CD4-positive, alpha-beta memory T cell (primary cell): ENCODE measurements at regions not wholly inside any gene's neighbourhood (a gene's known extent, or its start where the extent isn't known, plus 50 kb on each side); places are given as distances from the start of the nearest gene placed in this dataset.

Source experiments
- CTCF ChIA-PET: fragments of 350-600 bp; sonication (Branson Sonifier 250); formaldehyde crosslinking; loops from one replicate; lab custom pipeline; 2021; ENCODE audit warnings: inconsistent platforms; ENCODE audit not compliant: partially characterized antibody; lab: Charles Lee
- POLR2A ChIA-PET: fragments of 350-600 bp; sonication (Branson Sonifier 250); formaldehyde crosslinking; loops from one replicate; lab custom pipeline; 2021; ENCODE audit not compliant: partially characterized antibody; lab: Charles Lee
- DNase-seq, 5 donors: peaks; one replicate each; pipeline versions ENCODE4 v3.0.0 to v3.0.0-alpha.2; 2020 to 2022; ENCODE audit warnings: mixed read lengths in 1 of 5
- H3K27ac ChIP-seq: one replicate; pipeline ENCODE4 v1.7.0; 2013; ENCODE audit warnings: low read depth, low read length
- H3K27me3 ChIP-seq: 2 replicates; pipeline ENCODE4 v1.7.0; 2013; ENCODE audit warnings: mild to moderate bottlenecking, low read length, moderate library complexity; ENCODE audit not compliant: insufficient read depth
- H3K36me3 ChIP-seq: 2 replicates; pipeline ENCODE4 v1.7.0; 2013; ENCODE audit warnings: mild to moderate bottlenecking, low read length, moderate library complexity; ENCODE audit not compliant: insufficient read depth
- H3K4me1 ChIP-seq: 2 replicates; pipeline ENCODE4 v1.7.0; 2013; ENCODE audit warnings: mild to moderate bottlenecking, low read length, moderate library complexity; ENCODE audit not compliant: insufficient read depth
- H3K4me3 ChIP-seq, 2 donors: one replicate each; pipeline ENCODE4 v1.7.0; 2013; ENCODE audit warnings: low read length in 2 of 2, mild to moderate bottlenecking in 1 of 2
- H3K9me3 ChIP-seq, 2 donors: one replicate each; pipeline ENCODE4 v1.7.0; 2013; ENCODE audit warnings: low read length in 2 of 2, control low read depth in 1 of 2; ENCODE audit not compliant: control insufficient read depth in 1 of 2
- H3K27ac Mint-ChIP-seq, 7 donors: one replicate each; pipeline ENCODE4 v1.8.0; 2020 to 2021; ENCODE audit warnings: mixed read lengths in 7 of 7, mild to moderate bottlenecking in 6 of 7, inconsistent platforms in 3 of 7, moderate library complexity in 3 of 7
- H3K27me3 Mint-ChIP-seq, 2 donors: one replicate each; pipeline ENCODE4 v1.8.0; 2020 to 2021; ENCODE audit warnings: mixed read lengths in 2 of 2
- H3K36me3 Mint-ChIP-seq, 2 donors: one replicate each; pipeline ENCODE4 v1.8.0; 2020 to 2021; ENCODE audit warnings: mixed read lengths in 2 of 2, inconsistent platforms in 1 of 2, mild to moderate bottlenecking in 1 of 2
- H3K4me1 Mint-ChIP-seq, 4 donors: one replicate each; pipeline ENCODE4 v1.8.0; 2020 to 2021; ENCODE audit warnings: mixed read lengths in 4 of 4, mild to moderate bottlenecking in 1 of 4
- H3K4me3 Mint-ChIP-seq, 8 donors: one replicate each; pipeline ENCODE4 v1.8.0; 2020 to 2021; ENCODE audit warnings: mixed read lengths in 8 of 8, mild to moderate bottlenecking in 7 of 8, moderate library complexity in 6 of 8, inconsistent platforms in 3 of 8
- H3K9me3 Mint-ChIP-seq, 8 donors: one replicate each; pipeline ENCODE4 v1.8.0; 2020 to 2021; ENCODE audit warnings: mixed read lengths in 8 of 8, mild to moderate bottlenecking in 5 of 8, inconsistent platforms in 3 of 8, moderate library complexity in 1 of 8
- intact Hi-C: fragments of 100-400 bp; cut with micrococcal nuclease; formaldehyde crosslinking; loops from one replicate; pipeline ENCODE4 v1.15.1; 2023

DNA sequence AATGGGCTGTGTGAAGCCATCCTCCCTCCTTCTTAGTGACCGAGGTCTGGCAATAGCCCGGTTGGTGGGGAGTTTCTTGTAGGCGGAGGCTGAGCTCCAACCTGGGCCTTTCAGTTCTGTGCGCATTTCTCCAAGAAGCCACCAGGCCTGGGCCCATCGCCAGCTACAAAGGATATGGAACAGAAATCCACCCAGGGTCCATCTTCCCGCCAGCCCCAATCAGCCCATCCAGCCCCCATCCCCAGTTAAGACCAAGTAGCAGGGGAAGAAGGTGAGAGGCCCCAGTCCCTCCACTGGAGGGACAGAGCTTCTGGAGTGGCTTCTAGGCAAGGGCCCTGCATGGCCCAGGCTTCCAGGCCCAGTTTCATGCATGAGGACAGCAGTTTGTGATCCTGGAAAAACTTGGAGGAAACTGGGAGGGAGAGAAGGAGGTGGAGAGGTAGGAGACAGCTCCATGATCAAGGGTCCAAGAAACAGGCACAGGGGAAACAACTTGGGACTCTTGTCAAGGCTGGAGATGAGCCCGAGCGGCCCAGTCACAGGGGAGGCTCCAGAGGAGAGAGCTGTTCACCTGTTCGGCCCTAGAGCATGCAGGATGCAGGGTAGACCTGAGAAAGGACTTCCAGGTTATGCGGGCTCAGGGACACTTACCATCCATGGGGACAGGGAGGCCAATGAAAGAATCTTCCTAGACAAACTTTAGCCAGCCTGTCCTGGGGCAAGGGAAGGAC is 261.2 kb downstream of the PTPRU start:
- Histone ChIP-seq H3K4me3 (no peak overlapping the region), H3K9me3 (no peaks in the 10 kb centered on the region), H3K27ac (no peak overlapping the region), H3K36me3 (no peaks in the 10 kb centered on the region), H3K4me1 (no peaks in the 10 kb centered on the region), H3K27me3 (no peaks in the 10 kb centered on the region)
- H3K27ac Mint-ChIP-seq, result no peak overlapping the region
- H3K4me1 Mint-ChIP-seq, result no peaks in the 10 kb centered on the region
- intact Hi-C loops, result no loop called here
- no peaks in the 10 kb centered on the region for H3K36me3 Mint-ChIP-seq
- peaks cover 2 to 28% (median 17%) of the 10 kb centered on the region in 8 donors for H3K9me3 Mint-ChIP-seq
- POLR2A ChIA-PET, result interaction anchor here (0.6 kb wide), 1 partner anchor 1421 kb away, joined by 3 read pairs; no protein-coding TSS in a partner anchor
- H3K27me3 Mint-ChIP-seq, result peaks cover 14 to 27% of the 10 kb centered on the region in 2 donors
- CTCF ChIA-PET, result no interaction called here
- H3K4me3 Mint-ChIP-seq, result no peak overlapping the region
- DNase-seq, result no peak

DNA sequence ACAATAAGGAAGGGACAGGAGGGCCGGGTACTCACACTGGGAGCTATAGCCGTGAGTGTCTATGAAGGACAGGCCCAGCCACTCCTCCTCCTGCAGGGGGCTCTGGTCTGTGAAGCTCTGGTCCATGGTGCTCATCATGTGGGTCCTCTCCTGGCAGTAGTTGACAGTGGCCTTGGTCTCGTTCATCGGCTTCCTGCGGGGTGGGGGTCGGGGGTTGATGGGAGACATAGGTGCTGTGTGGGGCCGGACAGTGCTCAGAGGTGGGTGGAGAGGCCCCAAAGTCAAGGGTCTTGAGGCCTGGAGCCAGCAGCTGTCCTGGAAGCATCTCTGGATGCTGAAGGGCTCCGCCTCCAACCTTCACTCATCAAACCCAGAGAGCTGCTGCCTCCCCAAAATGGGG is 260.4 kb downstream of the PTPRU start:
- Mint-ChIP-seq H3K4me3 (no peak overlapping the region), H3K27ac (no peak overlapping the region), H3K4me1 (no peaks in the 10 kb centered on the region), H3K9me3 (peaks cover 2 to 28% (median 17%) of the 10 kb centered on the region in 8 donors), H3K27me3 (peaks cover 14 to 27% of the 10 kb centered on the region in 2 donors), H3K36me3 (no peaks in the 10 kb centered on the region)
- H3K27ac ChIP-seq, result no peak overlapping the region
- no peak overlapping the region for H3K4me3 ChIP-seq
- DNase-seq, result no peak
- no peaks in the 10 kb centered on the region for H3K27me3 ChIP-seq
- H3K36me3 ChIP-seq, result no peaks in the 10 kb centered on the region
- ChIA-PET CTCF (no interaction called here), POLR2A (no interaction called here)
- H3K9me3 ChIP-seq, result no peaks in the 10 kb centered on the region
- intact Hi-C loops, result no loop called here
- no peaks in the 10 kb centered on the region for H3K4me1 ChIP-seq

DNA sequence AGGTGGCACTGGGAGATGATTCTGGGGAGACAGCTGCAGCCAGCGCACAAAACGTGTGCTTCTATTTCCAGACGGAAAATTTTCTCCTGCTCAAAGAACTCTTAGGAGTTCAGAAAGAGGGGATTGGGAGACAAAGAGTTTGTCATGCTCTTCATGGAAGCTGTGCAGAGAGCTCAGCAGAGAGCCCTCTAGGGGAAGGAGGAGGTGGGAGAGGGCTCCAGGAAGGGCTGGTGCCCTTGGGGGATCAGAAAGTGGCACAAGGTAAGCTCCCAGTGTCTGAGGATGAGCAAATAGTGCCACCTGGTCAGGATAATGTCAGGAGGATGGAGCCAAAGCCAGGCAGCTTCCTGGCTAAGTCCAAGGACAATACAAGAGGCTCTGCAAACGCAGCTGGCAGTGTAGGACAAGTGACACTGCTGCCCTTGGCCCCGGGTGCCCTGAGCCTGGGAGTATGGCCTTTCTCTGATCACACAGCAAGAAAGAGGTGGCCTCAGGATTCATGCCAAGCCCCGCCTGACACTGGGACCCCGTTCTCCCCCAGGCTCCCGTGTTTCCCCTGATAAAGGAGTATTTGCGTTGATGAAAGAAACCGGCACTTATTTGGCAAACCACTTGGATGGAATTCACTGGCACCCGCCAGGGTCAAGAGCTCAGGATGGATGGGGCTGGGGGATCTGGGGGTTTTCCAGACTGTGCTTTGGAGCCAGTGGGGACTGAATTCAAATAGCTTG is 254.0 kb downstream of the PTPRU start:
- Histone ChIP-seq H3K9me3 (no peaks in the 10 kb centered on the region), H3K4me1 (no peaks in the 10 kb centered on the region), H3K27ac (no peak overlapping the region), H3K4me3 (no peak overlapping the region), H3K27me3 (no peaks in the 10 kb centered on the region), H3K36me3 (no peaks in the 10 kb centered on the region)
- peaks cover 8 to 16% of the 10 kb centered on the region in 2 donors for H3K27me3 Mint-ChIP-seq
- DNase-seq, result no peak
- no peaks in the 10 kb centered on the region for H3K4me1 Mint-ChIP-seq
- CTCF ChIA-PET, result no interaction called here
- POLR2A ChIA-PET, result no interaction called here
- intact Hi-C loops, result no loop called here
- peaks cover 2 to 8% (median 4%) of the 10 kb centered on the region in 8 donors for H3K9me3 Mint-ChIP-seq
- H3K36me3 Mint-ChIP-seq, result no peaks in the 10 kb centered on the region
- no peak overlapping the region for H3K27ac Mint-ChIP-seq
- H3K4me3 Mint-ChIP-seq, result no peak overlapping the region

DNA sequence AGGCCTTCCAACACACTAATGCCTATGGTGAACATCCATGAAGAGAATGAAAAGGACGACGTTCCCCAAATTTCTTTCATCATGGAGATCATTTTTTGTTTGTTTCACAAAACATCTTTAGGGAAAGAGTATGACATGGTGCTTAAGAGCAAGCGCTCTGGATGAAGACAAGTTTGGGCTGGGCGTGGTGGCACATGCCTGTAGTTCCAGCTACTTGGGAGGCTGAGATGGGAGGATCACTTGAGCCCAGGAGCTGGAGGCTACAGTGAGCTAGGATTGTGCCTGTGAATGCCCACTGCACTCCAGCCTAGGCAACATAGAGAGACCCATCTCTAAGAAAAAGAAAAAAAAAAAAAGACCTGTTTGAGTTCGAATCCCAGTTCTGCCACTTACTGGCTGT is 253.1 kb downstream of the PTPRU start:
- no peak overlapping the region for H3K4me3 ChIP-seq
- CTCF ChIA-PET, result no interaction called here
- H3K27ac ChIP-seq, result no peak overlapping the region
- H3K36me3 Mint-ChIP-seq, result no peaks in the 10 kb centered on the region
- H3K27me3 Mint-ChIP-seq, result peaks cover 8 to 16% of the 10 kb centered on the region in 2 donors
- H3K4me3 Mint-ChIP-seq, result no peak overlapping the region
- H3K4me1 ChIP-seq, result no peaks in the 10 kb centered on the region
- DNase-seq, result no peak
- H3K36me3 ChIP-seq, result no peaks in the 10 kb centered on the region
- intact Hi-C loops, result no loop called here
- POLR2A ChIA-PET, result no interaction called here
- H3K27me3 ChIP-seq, result no peaks in the 10 kb centered on the region
- H3K4me1 Mint-ChIP-seq, result no peaks in the 10 kb centered on the region
- H3K9me3 ChIP-seq, result no peaks in the 10 kb centered on the region
- peaks cover 0 to 3% (median under 1%) of the 10 kb centered on the region in 8 donors for H3K9me3 Mint-ChIP-seq
- H3K27ac Mint-ChIP-seq, result no peak overlapping the region

GRCh38 chr1:29488794-29489311 is 252.5 kb downstream of the PTPRU start:
- intact Hi-C loops, result no loop called here
- Histone ChIP-seq H3K4me1 (no peaks in the 10 kb centered on the region), H3K27me3 (no peaks in the 10 kb centered on the region), H3K4me3 (no peak overlapping the region), H3K27ac (no peak overlapping the region), H3K36me3 (no peaks in the 10 kb centered on the region), H3K9me3 (no peaks in the 10 kb centered on the region)
- Mint-ChIP-seq H3K36me3 (no peaks in the 10 kb centered on the region), H3K4me1 (no peaks in the 10 kb centered on the region), H3K27me3 (peaks cover 9 to 17% of the 10 kb centered on the region in 2 donors), H3K9me3 (peaks cover 0 to 3% (median 0%) of the 10 kb centered on the region in 8 donors), H3K4me3 (no peak overlapping the region), H3K27ac (no peak overlapping the region)
- ChIA-PET CTCF (no interaction called here), POLR2A (no interaction called here)
- no peak for DNase-seq

DNA sequence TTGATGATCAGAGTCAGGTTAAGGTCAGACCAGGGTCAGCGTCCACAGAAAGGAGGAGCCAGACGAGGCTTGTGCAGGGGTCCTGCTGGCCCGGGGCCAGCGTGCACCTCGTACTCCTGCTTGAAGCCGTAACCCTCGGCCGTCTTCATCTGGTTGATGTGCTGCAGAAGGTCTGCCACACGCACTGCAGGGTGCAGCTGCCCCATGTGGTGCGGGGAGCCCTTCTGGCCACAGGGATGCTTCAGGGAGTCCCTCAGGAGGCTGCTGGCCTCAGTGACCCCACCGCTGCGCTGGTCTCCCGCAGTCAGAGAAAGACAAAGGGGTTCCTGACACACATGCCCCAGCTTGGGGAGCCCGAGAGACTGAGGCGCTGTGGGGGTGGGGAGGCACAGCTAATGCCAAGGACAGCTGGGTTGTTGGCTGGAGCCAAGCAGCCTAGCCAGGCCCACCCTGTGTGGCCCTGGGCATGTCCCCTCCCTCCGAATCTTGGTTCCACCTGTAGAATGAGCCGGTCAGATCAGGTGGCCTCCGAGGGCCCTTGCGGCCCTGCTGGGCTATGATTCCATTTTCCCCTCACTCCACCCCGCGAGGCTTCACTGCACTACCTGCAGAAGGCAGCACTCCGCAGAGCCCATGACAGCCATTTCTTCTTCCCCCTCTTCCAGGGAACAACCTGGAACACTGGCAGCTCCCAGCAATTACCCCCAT is 251.9 kb downstream of the PTPRU start:
- Mint-ChIP-seq H3K27me3 (peaks cover 7 to 17% of the 10 kb centered on the region in 2 donors), H3K36me3 (no peaks in the 10 kb centered on the region), H3K4me1 (no peaks in the 10 kb centered on the region), H3K9me3 (peaks cover 0 to 3% (median 0%) of the 10 kb centered on the region in 8 donors), H3K27ac (no peak overlapping the region), H3K4me3 (no peak overlapping the region)
- Histone ChIP-seq H3K9me3 (no peaks in the 10 kb centered on the region), H3K4me3 (no peak overlapping the region), H3K36me3 (no peaks in the 10 kb centered on the region), H3K4me1 (no peaks in the 10 kb centered on the region), H3K27ac (no peak overlapping the region), H3K27me3 (no peaks in the 10 kb centered on the region)
- no peak for DNase-seq
- ChIA-PET CTCF (no interaction called here), POLR2A (no interaction called here)
- intact Hi-C loops, result no loop called here

GRCh38 chr1:29487291-29487690 is 251.0 kb downstream of the PTPRU start:
- Histone ChIP-seq H3K9me3 (no peaks in the 10 kb centered on the region), H3K27me3 (no peaks in the 10 kb centered on the region), H3K4me1 (no peaks in the 10 kb centered on the region), H3K27ac (no peak overlapping the region), H3K36me3 (no peaks in the 10 kb centered on the region), H3K4me3 (no peak overlapping the region)
- H3K4me1 Mint-ChIP-seq, result no peaks in the 10 kb centered on the region
- H3K4me3 Mint-ChIP-seq, result no peak overlapping the region
- H3K27ac Mint-ChIP-seq, result no peak overlapping the region
- H3K36me3 Mint-ChIP-seq, result no peaks in the 10 kb centered on the region
- POLR2A ChIA-PET, result no interaction called here
- intact Hi-C loops, result no loop called here
- CTCF ChIA-PET, result no interaction called here
- H3K27me3 Mint-ChIP-seq, result peaks cover 9 to 15% of the 10 kb centered on the region in 2 donors
- H3K9me3 Mint-ChIP-seq, result peaks cover 0 to 3% (median 0%) of the 10 kb centered on the region in 8 donors
- no peak for DNase-seq
